Neuronal stem cell (in vitro differentiated cells): ENCODE measurements at regions not wholly inside any gene's neighbourhood (a gene's known extent, or its start where the extent isn't known, plus 50 kb on each side); places are given as distances from the start of the nearest gene placed in this dataset.

Source experiments
- DNase-seq: peaks from one replicate; pipeline ENCODE4 v3.0.0-alpha.2; 2013; ENCODE audit warnings: low spot score
- H2AFZ ChIP-seq: one replicate; pipeline ENCODE4 v1.6.1; 2013; ENCODE audit warnings: mild to moderate bottlenecking, low read length, inconsistent platforms
- H2AK5ac ChIP-seq: 2 replicates; pipeline ENCODE4 v1.6.1; 2013; ENCODE audit warnings: low read depth, mild to moderate bottlenecking, inconsistent platforms, low read length, moderate library complexity, mixed read lengths
- H2BK120ac ChIP-seq: 2 replicates; pipeline ENCODE4 v1.6.1; 2013; ENCODE audit warnings: low read depth, mild to moderate bottlenecking, inconsistent platforms, low read length, moderate library complexity, mixed read lengths
- H2BK12ac ChIP-seq: one replicate; pipeline ENCODE4 v1.6.1; 2013; ENCODE audit warnings: low read length, inconsistent platforms
- H2BK15ac ChIP-seq: 2 replicates; pipeline ENCODE4 v1.6.1; 2013; ENCODE audit warnings: mild to moderate bottlenecking, low read length, inconsistent platforms, mixed read lengths
- H2BK5ac ChIP-seq: one replicate; pipeline ENCODE4 v1.6.1; 2013; ENCODE audit warnings: inconsistent platforms, mild to moderate bottlenecking, low read length, moderate library complexity
- H3K14ac ChIP-seq: one replicate; pipeline ENCODE4 v1.6.1; 2013; ENCODE audit warnings: low read length, inconsistent platforms
- H3K18ac ChIP-seq: 2 replicates; pipeline ENCODE4 v1.6.1; 2013; ENCODE audit warnings: low read length, inconsistent platforms
- H3K23ac ChIP-seq: 2 replicates; pipeline ENCODE4 v1.6.1; 2013; ENCODE audit warnings: low read depth, mild to moderate bottlenecking, mixed read lengths, low read length, inconsistent platforms; ENCODE audit not compliant: poor library complexity
- H3K27ac ChIP-seq: replicated peaks from 3 replicates; pipeline ENCODE4 v1.5.1; 2013; ENCODE audit warnings: low read length, inconsistent platforms
- H3K27me3 ChIP-seq, 3 experiments: 2 replicates each; pipeline ENCODE4 v1.6.1; 2013; ENCODE audit warnings: low read length in 3 of 3, mild to moderate bottlenecking in 2 of 3, inconsistent platforms in 1 of 3, low read depth in 1 of 3, mixed read lengths in 1 of 3, moderate library complexity in 1 of 3; ENCODE audit not compliant: control insufficient read depth in 3 of 3, insufficient read depth in 3 of 3
- H3K36me3 ChIP-seq, 2 donors: replicated peaks in 1 of 2; 2 replicates each; pipeline ENCODE4 v1.6.1; 2013; ENCODE audit warnings: low read length in 2 of 2; ENCODE audit not compliant: control insufficient read depth in 2 of 2, insufficient read depth in 2 of 2
- H3K4ac ChIP-seq: 2 replicates; pipeline ENCODE4 v1.6.1; 2013; ENCODE audit warnings: inconsistent platforms, mild to moderate bottlenecking, low read length, moderate library complexity
- H3K4me1 ChIP-seq, 2 donors: 1 replicate in 1 of 2; 2 replicates in 1 of 2; pipeline ENCODE4 v1.6.1; 2013; ENCODE audit warnings: low read length in 2 of 2, low read depth in 1 of 2; ENCODE audit not compliant: control insufficient read depth in 2 of 2, insufficient read depth in 1 of 2
- H3K4me2 ChIP-seq: one replicate; pipeline ENCODE4 v1.6.1; 2013; ENCODE audit warnings: mild to moderate bottlenecking, low read length, inconsistent platforms; ENCODE audit not compliant: insufficient read depth, poor library complexity, severe bottlenecking
- H3K4me3 ChIP-seq, 2 donors: 2 replicates each; pipeline ENCODE4 v1.5.1; 2013; ENCODE audit warnings: low read length in 2 of 2, mild to moderate bottlenecking in 2 of 2, inconsistent platforms in 1 of 2, moderate library complexity in 1 of 2
- H3K79me1 ChIP-seq: one replicate; pipeline ENCODE4 v1.6.1; 2013; ENCODE audit warnings: low read depth, mild to moderate bottlenecking, inconsistent platforms, low read length, moderate library complexity
- H3K9ac ChIP-seq: one replicate; pipeline ENCODE4 v1.6.1; 2013; ENCODE audit warnings: mild to moderate bottlenecking, low read depth, low read length, inconsistent platforms; ENCODE audit not compliant: poor library complexity
- H3K9me3 ChIP-seq, 2 donors: replicated peaks in 1 of 2; 2 replicates each; pipeline versions ENCODE3 to v1.6.1; 2013; ENCODE audit warnings: low read length in 2 of 2, mild to moderate bottlenecking in 2 of 2, inconsistent platforms in 1 of 2, low read depth in 1 of 2, mixed read lengths in 1 of 2, moderate library complexity in 1 of 2; ENCODE audit not compliant: control insufficient read depth in 2 of 2, insufficient read depth in 1 of 2
- H4K8ac ChIP-seq: one replicate; pipeline ENCODE4 v1.6.1; 2013; ENCODE audit warnings: low read depth, mild to moderate bottlenecking, inconsistent platforms, low read length, moderate library complexity
- H4K91ac ChIP-seq: one replicate; pipeline ENCODE4 v1.6.1; 2013; ENCODE audit warnings: low read length, low read depth, mild to moderate bottlenecking, inconsistent platforms; ENCODE audit not compliant: poor library complexity
- WGBS, 2 donors: extraction: QIAGEN DNeasy Blood & Tissue Kit; methylation state at CpG; one replicate each; pipeline ENCODE4 v1.1.7; 2013; ENCODE audit warnings: missing lambda C conversion rate in 2 of 2, mixed read lengths in 1 of 2; ENCODE audit not compliant: insufficient read length in 2 of 2, insufficient replicate concordance in 1 of 2; ENCODE audit errors: extremely low coverage in 2 of 2; 5-methylcytosine and 5-hydroxymethylcytosine counted together

DNA sequence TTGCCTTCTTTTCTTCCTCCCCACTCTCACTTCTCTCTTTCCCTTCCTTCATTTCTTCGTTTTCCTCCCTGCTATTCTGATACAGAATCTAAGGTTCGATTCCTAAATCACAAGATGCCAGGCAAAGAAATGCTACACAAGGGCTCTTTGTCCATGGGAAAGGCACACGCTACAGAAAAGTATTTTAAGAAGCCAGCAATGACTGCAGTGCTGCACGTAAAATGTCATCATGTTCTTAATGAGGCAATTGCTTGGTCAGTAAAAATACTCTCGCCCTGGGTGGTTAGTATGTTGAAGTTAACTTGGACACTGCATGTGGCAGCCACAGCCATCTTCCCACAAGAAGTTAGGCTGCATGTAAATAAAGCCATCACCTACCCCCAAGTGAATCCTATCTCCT, 178.4 kb downstream of the DHX15 start:
- Histone ChIP-seq H2BK15ac (no peak overlapping the region), H3K27ac (no peak overlapping the region), H2BK12ac (no peak overlapping the region), H2BK5ac (no peak overlapping the region), H3K9me3 (no peaks in the 10 kb centered on the region), H3K18ac (no peak overlapping the region), H2AFZ (no peak overlapping the region), H3K14ac (no peak overlapping the region), H2BK120ac (no peak overlapping the region), H3K4ac (no peak overlapping the region), H3K9ac (no peak overlapping the region), H4K8ac (no peak overlapping the region), H2AK5ac (no peak overlapping the region), H3K4me3 (no peak overlapping the region), H4K91ac (no peak overlapping the region), H3K4me2 (no peak overlapping the region), H3K79me1 (no peaks in the 10 kb centered on the region), H3K27me3 (no peaks in the 10 kb centered on the region), H3K23ac (no peak overlapping the region), H3K36me3 (no peaks in the 10 kb centered on the region), H3K4me1 (peaks cover 0 to 2% of the 10 kb centered on the region in 2 donors)
- no peak for DNase-seq
- 100% methylated on average over 1 of the region's 5 CpGs; no CpG with 5 or more reads in 1 of the 2 donors for WGBS, 2 donors

DNA sequence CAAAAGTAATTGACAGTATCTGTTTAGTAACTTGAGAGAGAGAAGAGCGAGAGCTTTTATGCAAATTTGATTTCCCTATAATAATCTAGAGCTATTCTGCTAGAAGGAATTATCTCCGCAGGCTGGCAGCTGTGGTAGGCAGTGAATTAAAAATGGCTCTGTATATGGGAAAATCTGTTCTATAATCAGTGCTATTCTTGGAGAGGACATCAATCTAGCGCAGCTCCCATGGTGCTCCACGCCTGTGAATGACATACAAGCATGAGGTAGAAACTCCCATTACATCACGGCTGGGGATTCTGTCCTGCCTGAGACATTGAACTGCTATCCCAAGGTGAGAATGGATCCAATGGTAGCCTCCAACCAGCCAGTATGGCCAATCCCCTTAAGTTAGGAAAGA, 179.0 kb downstream of the DHX15 start:
- H3K14ac ChIP-seq = no peak overlapping the region
- H2BK120ac ChIP-seq = no peak overlapping the region
- H3K4me1 ChIP-seq = peaks cover 0 to 2% of the 10 kb centered on the region in 2 donors
- H3K4ac ChIP-seq = no peak overlapping the region
- WGBS, 2 donors = no CpG with 5 or more reads among the region's 5 CpGs
- no peak overlapping the region for H3K23ac ChIP-seq
- no peak overlapping the region for H2BK15ac ChIP-seq
- H3K4me2 ChIP-seq = no peak overlapping the region
- H2BK5ac ChIP-seq = no peak overlapping the region
- no peak for DNase-seq
- H3K27ac ChIP-seq = no peak overlapping the region
- no peak overlapping the region for H2AFZ ChIP-seq
- no peak overlapping the region for H2BK12ac ChIP-seq
- H3K36me3 ChIP-seq = no peaks in the 10 kb centered on the region
- no peaks in the 10 kb centered on the region for H3K79me1 ChIP-seq
- no peaks in the 10 kb centered on the region for H3K9me3 ChIP-seq
- H2AK5ac ChIP-seq = no peak overlapping the region
- H3K4me3 ChIP-seq = no peak overlapping the region
- no peak overlapping the region for H3K18ac ChIP-seq
- no peaks in the 10 kb centered on the region for H3K27me3 ChIP-seq
- H4K91ac ChIP-seq = no peak overlapping the region
- no peak overlapping the region for H4K8ac ChIP-seq
- no peak overlapping the region for H3K9ac ChIP-seq

DNA sequence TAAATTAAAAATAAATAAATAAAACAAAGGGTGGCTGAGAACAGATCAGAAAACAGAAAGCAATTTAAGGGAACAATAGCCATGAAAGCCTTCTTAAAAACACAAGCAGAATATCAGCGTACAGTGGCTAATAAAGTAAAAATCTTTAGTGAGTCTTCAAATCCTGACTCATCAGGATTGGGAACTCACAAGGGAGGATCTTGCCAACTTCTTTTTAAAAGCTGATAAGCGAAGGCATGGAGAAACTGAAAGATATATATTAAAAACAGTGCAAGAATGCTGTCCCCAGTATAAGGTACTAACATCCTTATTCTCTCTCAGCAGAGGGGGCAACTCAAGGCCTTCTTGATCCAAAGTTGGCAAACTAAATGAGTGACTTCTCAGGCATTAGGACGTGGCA, 180.1 kb downstream of the DHX15 start:
- no peak overlapping the region for H3K23ac ChIP-seq
- no peak overlapping the region for H3K4me3 ChIP-seq
- H3K79me1 ChIP-seq = no peaks in the 10 kb centered on the region
- H3K27me3 ChIP-seq = no peaks in the 10 kb centered on the region
- H4K8ac ChIP-seq = no peak overlapping the region
- no peak overlapping the region for H4K91ac ChIP-seq
- no peak overlapping the region for H2BK5ac ChIP-seq
- no peak overlapping the region for H2BK120ac ChIP-seq
- no peak overlapping the region for H3K27ac ChIP-seq
- H2AFZ ChIP-seq = no peak overlapping the region
- no peak for DNase-seq
- H3K36me3 ChIP-seq = no peaks in the 10 kb centered on the region
- peaks cover 0 to 2% of the 10 kb centered on the region in 2 donors for H3K4me1 ChIP-seq
- no CpG with 5 or more reads among the region's 3 CpGs for WGBS, 2 donors
- no peaks in the 10 kb centered on the region for H3K9me3 ChIP-seq
- no peak overlapping the region for H3K4me2 ChIP-seq
- H3K18ac ChIP-seq = no peak overlapping the region
- no peak overlapping the region for H3K9ac ChIP-seq
- H3K4ac ChIP-seq = no peak overlapping the region
- no peak overlapping the region for H2BK15ac ChIP-seq
- H2BK12ac ChIP-seq = no peak overlapping the region
- no peak overlapping the region for H2AK5ac ChIP-seq
- no peak overlapping the region for H3K14ac ChIP-seq

DNA sequence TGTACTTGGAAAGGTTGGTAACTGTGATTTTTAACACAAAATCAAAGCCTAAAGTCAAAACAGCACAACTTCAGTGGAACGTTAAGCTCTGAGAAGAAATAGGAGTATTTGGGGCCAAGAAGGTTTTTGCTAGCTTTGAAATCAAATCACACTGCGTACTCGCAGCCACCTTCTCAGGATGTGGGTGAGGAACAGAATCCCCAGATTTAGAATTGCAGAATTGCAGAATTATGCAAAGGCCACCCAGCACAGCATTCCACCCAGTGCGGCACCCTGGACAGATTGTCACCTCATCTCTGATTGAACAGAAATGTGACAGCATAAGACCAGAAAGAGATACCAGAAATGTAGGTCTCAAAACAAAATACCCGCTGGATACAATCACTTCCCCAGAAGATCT, 181.1 kb downstream of the DHX15 start:
- Histone ChIP-seq H3K4me2 (no peak overlapping the region), H3K4me3 (no peak overlapping the region), H2AFZ (no peak overlapping the region), H3K36me3 (no peaks in the 10 kb centered on the region), H2BK12ac (no peak overlapping the region), H2AK5ac (no peak overlapping the region), H3K79me1 (no peaks in the 10 kb centered on the region), H3K9ac (no peak overlapping the region), H3K27ac (no peak overlapping the region), H4K91ac (no peak overlapping the region), H2BK5ac (no peak overlapping the region), H3K27me3 (no peaks in the 10 kb centered on the region), H3K23ac (no peak overlapping the region), H2BK15ac (no peak overlapping the region), H4K8ac (no peak overlapping the region), H3K9me3 (no peaks in the 10 kb centered on the region), H3K4me1 (peaks cover 0 to 2% of the 10 kb centered on the region in 2 donors), H3K18ac (no peak overlapping the region), H3K14ac (no peak overlapping the region), H3K4ac (no peak overlapping the region), H2BK120ac (no peak overlapping the region)
- no CpG with 5 or more reads among the region's 5 CpGs for WGBS, 2 donors
- no peak for DNase-seq
